ENCODE measurements at regions not wholly inside any gene's neighbourhood (a gene's known extent, or its start where the extent isn't known, plus 50 kb on each side); places are given as distances from the start of the nearest gene placed in this dataset.

GRCh38 chr20:11780765-11781369 is 136.8 kb upstream of the BTBD3 start:
- no peak overlapping the region for H3K4me2 ChIP-seq
- CTCF ChIA-PET, result no interaction called here
- DNase-seq, result no peak
- no peaks in the 10 kb centered on the region for H4K20me1 ChIP-seq (ENCODE audit: insufficient read depth)
- TF ChIP-seq CTCF (conservative IDR thresholded peaks at IDR 0.05) (no peak), EZH2 (IDR thresholded peaks at IDR 0.05; ENCODE audit: low read depth) (no peak)
- no peaks in the 10 kb centered on the region for H3K36me3 ChIP-seq (ENCODE audit: low read depth)
- H3K4me1 ChIP-seq (replicated peaks; ENCODE audit: insufficient read depth), result no peaks in the 10 kb centered on the region
- H3K9me2 ChIP-seq (ENCODE audit: insufficient read depth), result peaks cover 4% of the 10 kb centered on the region; the same call in 1 of the 2 replicates
- no peak overlapping the region for H3K4me3 ChIP-seq
- no peak overlapping the region for H2AFZ ChIP-seq
- H3K79me2 ChIP-seq (ENCODE audit: low read depth), result no peaks in the 10 kb centered on the region
- POLR2A ChIA-PET (ENCODE audit: unreplicated experiment), result no interaction called here
- no TSS peak for BruUV-seq (replicated peaks)
- no peaks in the 10 kb centered on the region for H3K9me3 ChIP-seq (ENCODE audit: insufficient read depth, low read depth)
- intact Hi-C loops (cut with micrococcal nuclease; ENCODE audit: unreplicated experiment), result no loop called here
- no peak overlapping the region for H3K27ac ChIP-seq
- no peaks in the 10 kb centered on the region for H3F3A ChIP-seq (ENCODE audit: insufficient read depth, low read depth)
- H3K27me3 ChIP-seq (ENCODE audit: insufficient read depth, low read depth), result no peaks in the 10 kb centered on the region

GRCh38 chr20:11783102-11783850 is 134.4 kb upstream of the BTBD3 start:
- no TSS peak for BruUV-seq (replicated peaks)
- CTCF ChIA-PET, result no interaction called here
- H2AFZ ChIP-seq, result no peak overlapping the region

GRCh38 chr20:11785885-11786507 is 131.7 kb upstream of the BTBD3 start:
- Histone ChIP-seq H3K27ac (no peak overlapping the region), H3K4me1 (replicated peaks; ENCODE audit: insufficient read depth) (peaks cover 8% of the 10 kb centered on the region), H3K4me3 (no peak overlapping the region), H3K9me2 (ENCODE audit: insufficient read depth) (no peaks in the 10 kb centered on the region; the same call in 1 of the 2 replicates), H3K36me3 (ENCODE audit: low read depth) (no peaks in the 10 kb centered on the region), H3K9me3 (ENCODE audit: insufficient read depth, low read depth) (no peaks in the 10 kb centered on the region), H4K20me1 (ENCODE audit: insufficient read depth) (no peaks in the 10 kb centered on the region), H2AFZ (no peak overlapping the region), H3F3A (ENCODE audit: insufficient read depth, low read depth) (no peaks in the 10 kb centered on the region), H3K27me3 (ENCODE audit: insufficient read depth, low read depth) (no peaks in the 10 kb centered on the region), H3K4me2 (no peak overlapping the region), H3K79me2 (ENCODE audit: low read depth) (no peaks in the 10 kb centered on the region)
- DNase-seq, result no peak
- ChIA-PET POLR2A (ENCODE audit: unreplicated experiment) (no interaction called here), CTCF (no interaction called here)
- intact Hi-C loops (cut with micrococcal nuclease; ENCODE audit: unreplicated experiment), result no loop called here
- TF ChIP-seq EZH2 (IDR thresholded peaks at IDR 0.05; ENCODE audit: low read depth), result no peak
- no peak for TF ChIP-seq CTCF (conservative IDR thresholded peaks at IDR 0.05)
- no TSS peak for BruUV-seq (replicated peaks)

More at GRCh38 chr20:11783102-11783850, 134.4 kb upstream of the BTBD3 start:
- no peaks in the 10 kb centered on the region for H3K27me3 ChIP-seq (ENCODE audit: insufficient read depth, low read depth)
- H3K9me3 ChIP-seq (ENCODE audit: insufficient read depth, low read depth), result no peaks in the 10 kb centered on the region
- H3K36me3 ChIP-seq (ENCODE audit: low read depth), result no peaks in the 10 kb centered on the region
- no peaks in the 10 kb centered on the region for H4K20me1 ChIP-seq (ENCODE audit: insufficient read depth)
- no peaks in the 10 kb centered on the region for H3K4me1 ChIP-seq (replicated peaks; ENCODE audit: insufficient read depth)
- POLR2A ChIA-PET (ENCODE audit: unreplicated experiment), result no interaction called here
- H3K4me2 ChIP-seq, result no peak overlapping the region
- TF ChIP-seq CTCF (conservative IDR thresholded peaks at IDR 0.05) (no peak), EZH2 (IDR thresholded peaks at IDR 0.05; ENCODE audit: low read depth) (no peak)
- no peak overlapping the region for H3K27ac ChIP-seq
- H3K79me2 ChIP-seq (ENCODE audit: low read depth), result no peaks in the 10 kb centered on the region
- H3K9me2 ChIP-seq (ENCODE audit: insufficient read depth), result no peaks in the 10 kb centered on the region; the same call in 1 of the 2 replicates
- intact Hi-C loops (cut with micrococcal nuclease; ENCODE audit: unreplicated experiment), result no loop called here
- H3F3A ChIP-seq (ENCODE audit: insufficient read depth, low read depth), result no peaks in the 10 kb centered on the region
- no peak for DNase-seq
- no peak overlapping the region for H3K4me3 ChIP-seq
